WTC11 (cell line): ENCODE measurements at regions not wholly inside any gene's neighbourhood (a gene's known extent, or its start where the extent isn't known, plus 50 kb on each side); places are given as distances from the start of the nearest gene placed in this dataset.
"Not testable (repeated sequence)": the region's sequence is repeated elsewhere in the genome, so short reads cannot be mapped to it uniquely, and the experiment has no call there.

ENCODE experiments used
- ATF2 ChIP-seq: sonication (generic); formaldehyde crosslinking; IDR thresholded peaks from 2 replicates; pipeline ENCODE4 v1.8.1; 2022; ENCODE audit warnings: low read depth, missing genetic modification reagents, borderline replicate concordance
- CTCF ChIP-seq: fragments of 200-600 bp; IDR thresholded peaks from 2 replicates; pipeline ENCODE4 v1.8.0; 2022; ENCODE audit warnings: antibody characterized with exemption
- E2F1 ChIP-seq: sonication (generic); formaldehyde crosslinking; IDR thresholded peaks from 2 replicates; pipeline ENCODE4 v1.8.0; 2022; ENCODE audit warnings: mild to moderate bottlenecking, missing genetic modification reagents
- E2F4 ChIP-seq: sonication (generic); formaldehyde crosslinking; IDR thresholded peaks from 2 replicates; pipeline ENCODE4 v1.8.1; 2022; ENCODE audit warnings: low read depth, mild to moderate bottlenecking, moderate library complexity, missing genetic modification reagents, borderline replicate concordance
- FOXK1 ChIP-seq: sonication (generic); formaldehyde crosslinking; IDR thresholded peaks from 2 replicates; pipeline ENCODE4 v1.8.0; 2022; ENCODE audit warnings: mild to moderate bottlenecking, moderate library complexity, missing genetic modification reagents
- MAX ChIP-seq: sonication (generic); formaldehyde crosslinking; IDR thresholded peaks from 2 replicates; pipeline ENCODE4 v1.8.0; 2022; ENCODE audit warnings: mild to moderate bottlenecking, missing genetic modification reagents
- NR2C2 ChIP-seq: sonication (generic); formaldehyde crosslinking; IDR thresholded peaks from 2 replicates; pipeline ENCODE4 v1.8.0; 2022; ENCODE audit warnings: mild to moderate bottlenecking, missing genetic modification reagents
- PREB ChIP-seq: sonication (generic); formaldehyde crosslinking; IDR thresholded peaks from 2 replicates; pipeline ENCODE4 v1.8.1; 2022; ENCODE audit warnings: mild to moderate bottlenecking, missing genetic modification reagents, moderate library complexity, borderline replicate concordance
- SP1 ChIP-seq: sonication (generic); formaldehyde crosslinking; conservative IDR thresholded peaks from 2 replicates; pipeline ENCODE4 v1.8.1; 2022; ENCODE audit warnings: missing genetic modification reagents

- not testable (repeated sequence) for TF ChIP-seq MAX (CRISPR knock-in tag); CTCF; NR2C2 (CRISPR knock-in tag); FOXK1; SP1; E2F1; E2F4 (CRISPR knock-in tag); ATF2 (CRISPR knock-in tag); PREB
These were observed 956.6 kb downstream of the SPATA31A6 start for GRCh38 chr9:43139878-43140608.
